Thoracic aorta (tissue), 2 donors: ENCODE measurements at regions not wholly inside any gene's neighbourhood (a gene's known extent, or its start where the extent isn't known, plus 50 kb on each side); places are given as distances from the start of the nearest gene placed in this dataset.

Experiments used
- ATAC-seq: fragments of 150-250 bp; one replicate; pipeline ENCODE4 v1.8.0; 2017; ENCODE audit warnings: low read depth; ENCODE audit not compliant: insufficient number of reproducible peaks, low FRiP score
- DNase-seq: peaks from one replicate; pipeline ENCODE4 v3.0.0-alpha.2; 2020; ENCODE audit warnings: low spot score
- H3K27ac ChIP-seq, 2 donors: fragments of 200-600 bp; sonication (generic); 1 replicate in 1 of 2; 2 replicates in 1 of 2; pipeline ENCODE4 v1.5.1; 2016; ENCODE audit warnings: mild to moderate bottlenecking in 2 of 2, moderate library complexity in 2 of 2
- H3K27me3 ChIP-seq: fragments of 200-600 bp; sonication (generic); replicated peaks from 2 replicates; pipeline ENCODE4 v1.6.0; 2016; ENCODE audit warnings: mild to moderate bottlenecking; ENCODE audit not compliant: insufficient read depth
- H3K36me3 ChIP-seq: fragments of 200-600 bp; sonication (generic); one replicate; pipeline ENCODE4 v1.5.1; 2016
- H3K4me1 ChIP-seq, 2 donors: fragments of 200-600 bp; sonication (generic); 1 replicate in 1 of 2; 2 replicates in 1 of 2; pipeline versions ENCODE4 v1.5.1 to v1.6.0; 2016; ENCODE audit warnings: low read depth in 2 of 2, mild to moderate bottlenecking in 1 of 2; ENCODE audit not compliant: control insufficient read depth in 1 of 2
- H3K4me3 ChIP-seq: fragments of 200-600 bp; sonication (generic); 2 replicates; pipeline ENCODE4 v1.5.1; 2016; ENCODE audit warnings: mild to moderate bottlenecking
- H3K9me3 ChIP-seq: fragments of 200-600 bp; sonication (generic); 2 replicates; pipeline ENCODE4 v1.5.1; 2016
- CTCF ChIP-seq: fragments of 200-600 bp; sonication (generic); IDR thresholded peaks from one replicate; pipeline ENCODE4 v1.5.1; 2019; ENCODE audit warnings: antibody characterized with exemption

- ATAC-seq = no peak
- no peaks in the 10 kb centered on the region for H3K9me3 ChIP-seq
- H3K4me1 ChIP-seq = peaks cover 0 to 13% of the 10 kb centered on the region in 2 donors
- DNase-seq = no peak
- no peaks in the 10 kb centered on the region for H3K36me3 ChIP-seq
- no peak overlapping the region for H3K4me3 ChIP-seq
- H3K27ac ChIP-seq = no peak overlapping the region
- no peak for TF ChIP-seq CTCF
- H3K27me3 ChIP-seq = no peaks in the 10 kb centered on the region
Measured at GRCh38 chr2:12284037-12284436, 432.7 kb upstream of the TRIB2 start.

GRCh38 chr2:12284487-12284886 is 432.2 kb upstream of the TRIB2 start:
- no peak overlapping the region for H3K27ac ChIP-seq

GRCh38 chr2:12286347-12286746 is 430.4 kb upstream of the TRIB2 start:
- no peak for TF ChIP-seq CTCF
- Histone ChIP-seq H3K4me3 (no peak overlapping the region), H3K27ac (no peak overlapping the region), H3K36me3 (no peaks in the 10 kb centered on the region), H3K27me3 (no peaks in the 10 kb centered on the region), H3K4me1 (peaks cover 0 to 13% of the 10 kb centered on the region in 2 donors), H3K9me3 (no peaks in the 10 kb centered on the region)
- ATAC-seq (no peak), DNase-seq (no peak)

More at GRCh38 chr2:12284487-12284886, 432.2 kb upstream of the TRIB2 start:
- Histone ChIP-seq H3K27me3 (no peaks in the 10 kb centered on the region), H3K4me1 (peaks cover 0 to 13% of the 10 kb centered on the region in 2 donors), H3K9me3 (no peaks in the 10 kb centered on the region), H3K4me3 (no peak overlapping the region), H3K36me3 (no peaks in the 10 kb centered on the region)
- no peak for ATAC-seq
- TF ChIP-seq CTCF = no peak
- DNase-seq = no peak

DNA sequence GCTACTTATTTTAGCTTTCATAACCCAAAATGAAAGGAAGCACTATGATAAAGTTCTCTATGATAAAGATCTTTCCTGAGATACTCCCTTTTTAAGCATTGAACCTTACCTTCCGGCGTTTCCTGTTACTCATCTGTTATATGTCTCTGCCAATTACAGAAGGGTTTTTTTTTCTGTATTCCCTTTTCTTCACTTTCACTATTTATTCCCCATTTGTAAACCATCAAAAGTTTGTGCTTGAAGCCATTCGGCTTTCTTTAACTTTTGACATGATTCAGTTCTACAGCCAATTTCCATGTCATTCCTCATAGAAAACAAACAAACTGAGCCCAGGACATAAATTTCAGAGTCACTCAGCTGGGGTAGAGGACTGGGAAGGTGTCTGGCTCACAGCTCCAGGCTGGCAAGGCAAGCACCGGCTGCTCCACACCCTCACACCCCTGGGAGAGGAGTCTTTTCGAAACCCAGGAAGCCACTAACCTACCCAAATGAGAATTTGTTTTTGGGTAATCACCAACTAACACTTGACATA is 429.4 kb upstream of the TRIB2 start:
- DNase-seq = no peak
- H3K4me3 ChIP-seq = no peak overlapping the region
- no peaks in the 10 kb centered on the region for H3K27me3 ChIP-seq
- no peak overlapping the region for H3K27ac ChIP-seq
- no peak for ATAC-seq
- H3K9me3 ChIP-seq = no peaks in the 10 kb centered on the region
- H3K36me3 ChIP-seq = no peaks in the 10 kb centered on the region
- TF ChIP-seq CTCF = no peak
- H3K4me1 ChIP-seq = peaks cover 0 to 13% of the 10 kb centered on the region in 2 donors

- no peak for ATAC-seq
Measured at GRCh38 chr2:12288048-12288447, 428.7 kb upstream of the TRIB2 start.

More at GRCh38 chr2:12288048-12288447, 428.7 kb upstream of the TRIB2 start:
- H3K4me3 ChIP-seq = no peak overlapping the region
- no peak for DNase-seq
- H3K27ac ChIP-seq = no peak overlapping the region
- H3K9me3 ChIP-seq = no peaks in the 10 kb centered on the region
- H3K27me3 ChIP-seq = no peaks in the 10 kb centered on the region
- peaks cover 0 to 13% of the 10 kb centered on the region in 2 donors for H3K4me1 ChIP-seq
- TF ChIP-seq CTCF = no peak
- H3K36me3 ChIP-seq = no peaks in the 10 kb centered on the region
